KMS-11 (cell line): ENCODE measurements at regions not wholly inside any gene's neighbourhood (a gene's known extent, or its start where the extent isn't known, plus 50 kb on each side); places are given as distances from the start of the nearest gene placed in this dataset.

Experiments
- H2AFZ ChIP-seq: fragments of 200-600 bp; sonication (generic); 2 replicates; pipeline ENCODE4 v1.6.1; 2016; ENCODE audit warnings: antibody characterized with exemption, mixed run types, low read depth
- H3K27ac ChIP-seq: fragments of 200-600 bp; sonication (generic); 2 replicates; pipeline ENCODE4 v1.6.1; 2016; ENCODE audit warnings: mild to moderate bottlenecking, mixed run types
- H3K27me3 ChIP-seq: fragments of 200-600 bp; sonication (generic); 2 replicates; pipeline ENCODE4 v1.6.1; 2017; ENCODE audit warnings: mild to moderate bottlenecking, low read depth, mixed run types, moderate library complexity; ENCODE audit not compliant: insufficient read depth
- H3K36me3 ChIP-seq: fragments of 200-600 bp; sonication (generic); 2 replicates; pipeline ENCODE4 v1.6.1; 2017; ENCODE audit warnings: mild to moderate bottlenecking, mixed run types; ENCODE audit not compliant: insufficient read depth
- H3K4me1 ChIP-seq: fragments of 200-600 bp; sonication (generic); 2 replicates; pipeline ENCODE4 v1.6.1; 2016; ENCODE audit warnings: mild to moderate bottlenecking, low read depth, mixed run types; ENCODE audit not compliant: poor library complexity, severe bottlenecking
- H3K4me2 ChIP-seq: fragments of 200-600 bp; sonication (generic); 2 replicates; pipeline ENCODE4 v1.7.0; 2016; ENCODE audit warnings: mild to moderate bottlenecking, mixed run types
- H3K4me3 ChIP-seq: fragments of 200-600 bp; sonication (generic); IDR thresholded peaks from 2 replicates; pipeline ENCODE4 v1.6.1; 2017; ENCODE audit warnings: low read depth, low read length, mixed read lengths; ENCODE audit not compliant: insufficient read depth
- H3K79me2 ChIP-seq: fragments of 200-600 bp; sonication (generic); 2 replicates; pipeline ENCODE4 v1.6.1; 2016; ENCODE audit warnings: low read depth, mixed run types; ENCODE audit not compliant: insufficient read depth
- H3K9ac ChIP-seq: fragments of 200-600 bp; sonication (generic); 2 replicates; pipeline ENCODE4 v1.6.1; 2016; ENCODE audit warnings: mild to moderate bottlenecking, mixed run types
- H4K20me1 ChIP-seq: fragments of 200-600 bp; sonication (generic); 2 replicates; pipeline ENCODE4 v1.6.1; 2016; ENCODE audit warnings: mild to moderate bottlenecking, mixed run types; ENCODE audit not compliant: insufficient read depth
- CTCF ChIP-seq: fragments of 200-600 bp; sonication (generic); conservative IDR thresholded peaks from 2 replicates; pipeline ENCODE4 v1.6.1; 2017; ENCODE audit warnings: low read depth, mild to moderate bottlenecking, antibody characterized with exemption, low read length, moderate library complexity, mixed read lengths

DNA sequence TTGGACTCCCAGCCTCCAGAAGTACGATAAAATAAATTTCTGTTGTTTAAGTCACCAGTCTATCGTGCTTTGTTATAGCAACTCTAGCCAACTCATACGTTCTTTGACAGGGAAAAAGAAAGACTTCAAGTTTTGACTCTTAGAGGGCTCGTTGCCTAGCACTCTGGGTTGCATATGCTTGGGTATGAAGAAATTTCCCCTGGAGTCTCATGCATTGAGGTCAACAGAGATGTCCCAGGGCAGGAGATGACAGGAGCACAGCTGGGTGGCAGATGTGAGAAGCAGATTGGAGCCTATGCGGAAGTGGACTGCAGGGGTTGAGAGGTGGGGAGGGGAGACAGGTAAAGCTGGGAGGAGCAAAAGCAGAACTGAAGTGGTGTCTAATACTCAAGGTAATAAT, 63.3 kb upstream of the JAZF1 start:
- Histone ChIP-seq H3K36me3 (no peaks in the 10 kb centered on the region), H3K27me3 (no peaks in the 10 kb centered on the region), H3K4me3 (no peak overlapping the region), H3K4me2 (no peak overlapping the region), H3K4me1 (peaks cover 6% of the 10 kb centered on the region), H3K27ac (no peak overlapping the region), H2AFZ (no peak overlapping the region), H3K9ac (no peak overlapping the region), H3K79me2 (no peaks in the 10 kb centered on the region), H4K20me1 (no peaks in the 10 kb centered on the region)
- no peak for TF ChIP-seq CTCF

GRCh38 chr7:28245123-28245878, 64.7 kb upstream of the JAZF1 start:
- Histone ChIP-seq H4K20me1 (no peaks in the 10 kb centered on the region), H3K79me2 (no peaks in the 10 kb centered on the region), H3K27me3 (no peaks in the 10 kb centered on the region), H3K36me3 (no peaks in the 10 kb centered on the region), H3K4me1 (no peaks in the 10 kb centered on the region), H3K4me2 (no peak overlapping the region), H3K27ac (no peak overlapping the region), H3K9ac (no peak overlapping the region), H2AFZ (no peak overlapping the region), H3K4me3 (no peak overlapping the region)
- TF ChIP-seq CTCF: no peak

- no peak overlapping the region for H3K4me2 ChIP-seq
- no peak overlapping the region for H3K9ac ChIP-seq
- H2AFZ ChIP-seq: no peak overlapping the region
- no peaks in the 10 kb centered on the region for H3K79me2 ChIP-seq
- H3K27ac ChIP-seq: no peak overlapping the region
- H3K4me3 ChIP-seq: no peak overlapping the region
- H3K36me3 ChIP-seq: no peaks in the 10 kb centered on the region
- H3K27me3 ChIP-seq: no peaks in the 10 kb centered on the region
- H4K20me1 ChIP-seq: no peaks in the 10 kb centered on the region
- no peak for TF ChIP-seq CTCF
- H3K4me1 ChIP-seq: no peaks in the 10 kb centered on the region
These were observed 66.4 kb upstream of the JAZF1 start for GRCh38 chr7:28246921-28247461.

GRCh38 chr7:28258240-28258639, 77.6 kb upstream of the JAZF1 start:
- no peaks in the 10 kb centered on the region for H3K79me2 ChIP-seq
- no peaks in the 10 kb centered on the region for H3K36me3 ChIP-seq
- no peak overlapping the region for H3K9ac ChIP-seq
- H3K27ac ChIP-seq: no peak overlapping the region
- H3K4me1 ChIP-seq: no peaks in the 10 kb centered on the region
- no peaks in the 10 kb centered on the region for H4K20me1 ChIP-seq
- no peak overlapping the region for H2AFZ ChIP-seq
- H3K27me3 ChIP-seq: no peaks in the 10 kb centered on the region
- H3K4me3 ChIP-seq: no peak overlapping the region
- no peak overlapping the region for H3K4me2 ChIP-seq
- no peak for TF ChIP-seq CTCF
